GM12878 (cell line): ENCODE measurements at regions not wholly inside any gene's neighbourhood (a gene's known extent, or its start where the extent isn't known, plus 50 kb on each side); places are given as distances from the start of the nearest gene placed in this dataset.

Experiments used
- ATAC-seq: fragments of 200-7000 bp; cut with Tn5 transposase; 3 replicates; pipeline ENCODE4 v1.9.1; 2020; ENCODE audit warnings: mild to moderate bottlenecking, moderate library complexity
- BruUV-seq: library from RNA; stranded (reverse); fragments of 400-500 nt; replicated peaks from 2 replicates; lab custom pipeline; 2021; lab: Mats Ljungman, UMichigan
- CTCF ChIA-PET: fragments of 300-600 bp; sonication (Branson Sonifier 250); formaldehyde crosslinking; extraction: SDS; loops from one replicate; lab custom pipeline; 2021; ENCODE audit warnings: inconsistent platforms; lab: Yijun Ruan, JAX
- POLR2A ChIA-PET: fragments of 350-600 bp; formaldehyde crosslinking; extraction: SDS; loops from one replicate; lab custom pipeline; 2021; ENCODE audit warnings: inconsistent platforms; lab: Charles Lee
- RAD21 ChIA-PET: fragments of 300-600 bp; sonication (Branson Sonifier 250); formaldehyde crosslinking; loops from one replicate; lab custom pipeline; 2023; ENCODE audit warnings: antibody characterized with exemption; ENCODE audit not compliant: unreplicated experiment; lab: Charles Lee
- SMC1A ChIA-PET: fragments of 300-600 bp; sonication (Branson Sonifier 250); formaldehyde crosslinking; loops from one replicate; lab custom pipeline; 2023; ENCODE audit not compliant: unreplicated experiment, uncharacterized antibody; lab: Charles Lee
- DNase-seq: peaks from one replicate; pipeline ENCODE4 v3.0.0-alpha.2; 2011; ENCODE audit warnings: low read depth, low spot score
- FAIRE-seq: peaks from 3 replicates; lab custom pipeline; 2011; peaks lifted over from hg19 to GRCh38; lab: Jason Lieb, UNC
- H2AFZ ChIP-seq: 2 replicates; pipeline ENCODE4 v1.6.0; 2011; ENCODE audit warnings: low read depth, low read length, control low read depth; ENCODE audit not compliant: control insufficient read depth
- H3K27ac ChIP-seq: 2 replicates; pipeline ENCODE4 v1.5.1; 2011; ENCODE audit warnings: control low read depth; ENCODE audit not compliant: control insufficient read depth, insufficient read depth
- H3K27me3 ChIP-seq, 2 experiments: replicated peaks in 1 of 2; 2 replicates each; pipeline versions ENCODE4 v1.6.0 to v1.6.1; 2011; ENCODE audit warnings: low read length in 1 of 2; ENCODE audit not compliant: control insufficient read depth in 2 of 2, insufficient read depth in 2 of 2
- H3K36me3 ChIP-seq, 2 experiments: 2 replicates each; pipeline ENCODE4 v1.5.1; 2011; ENCODE audit warnings: low read length in 1 of 2; ENCODE audit not compliant: control insufficient read depth in 2 of 2, insufficient read depth in 2 of 2
- H3K4me1 ChIP-seq: 2 replicates; pipeline ENCODE4 v1.6.1; 2011; ENCODE audit warnings: mild to moderate bottlenecking, low read length, moderate library complexity, mixed read lengths; ENCODE audit not compliant: control insufficient read depth, insufficient read depth
- H3K4me2 ChIP-seq: 2 replicates; pipeline ENCODE4 v1.6.0; 2011; ENCODE audit warnings: control low read depth; ENCODE audit not compliant: control insufficient read depth, insufficient read depth
- H3K4me3 ChIP-seq: fragments of 200-600 bp; sonication (generic); 2 replicates; pipeline ENCODE4 v1.5.1; 2016
- H3K79me2 ChIP-seq: 2 replicates; pipeline ENCODE4 v1.6.0; 2011; ENCODE audit warnings: low read length; ENCODE audit not compliant: control insufficient read depth, insufficient read depth
- H3K9ac ChIP-seq: 2 replicates; pipeline ENCODE4 v1.8.0; 2011; ENCODE audit warnings: low read length, control low read depth, mixed read lengths; ENCODE audit not compliant: control insufficient read depth, insufficient read depth
- H3K9me3 ChIP-seq: replicated peaks from 3 replicates; pipeline ENCODE4 v1.5.1; 2011; ENCODE audit warnings: mild to moderate bottlenecking, low read length; ENCODE audit not compliant: control insufficient read depth, insufficient read depth
- H4K20me1 ChIP-seq: 2 replicates; pipeline ENCODE4 v1.6.0; 2011; ENCODE audit not compliant: control insufficient read depth, insufficient read depth
- ELK1 ChIP-seq: IDR thresholded peaks from 2 replicates; pipeline ENCODE4 v1.6.1; 2012; ENCODE audit warnings: low read depth, low read length, improper control_type of control experiment
- SIN3A ChIP-seq: IDR thresholded peaks from 2 replicates; pipeline ENCODE4 v1.6.1; 2012; ENCODE audit warnings: low read depth, low read length, improper control_type of control experiment
- SREBF2 ChIP-seq: IDR thresholded peaks from 2 replicates; pipeline ENCODE4 v1.6.1; 2012; ENCODE audit warnings: mild to moderate bottlenecking, low read length
- ZBTB4 ChIP-seq: fragments of 450-650 bp; formaldehyde crosslinking; IDR thresholded peaks from 2 replicates; pipeline ENCODE4 v1.4.0; 2022; ENCODE audit warnings: mild to moderate bottlenecking, moderate library complexity
- WGBS: methylation state at CpG from one replicate; pipeline ENCODE4 v1.1.6; 2016; ENCODE audit warnings: low lambda C conversion rate; ENCODE audit not compliant: insufficient replicate concordance, insufficient coverage; ENCODE audit errors: missing lambda C conversion rate; 5-methylcytosine and 5-hydroxymethylcytosine counted together
- in situ Hi-C: fragments of 300-500 bp; cut with MboI; formaldehyde crosslinking; loops from 9 replicates; pipeline ENCODE4 v1.14.3; 2018; ENCODE audit warnings: mixed read lengths
- intact Hi-C: fragments of 100-400 bp; cut with micrococcal nuclease; formaldehyde crosslinking; loops from one replicate; pipeline ENCODE4 v1.14.2; 2022; ENCODE audit not compliant: unreplicated experiment
- TF ChIP-seq, protein P1 (sequence below): fragments of 450-650 bp; IDR thresholded peaks from 2 replicates; pipeline ENCODE4 v1.6.1; 2017; ENCODE audit warnings: antibody characterized with exemption, mild to moderate bottlenecking, moderate library complexity
- TF ChIP-seq, protein P2 (sequence below): IDR thresholded peaks from 2 replicates; pipeline ENCODE4 v1.6.1; 2011; ENCODE audit warnings: low read depth, mild to moderate bottlenecking, low read length, moderate library complexity, borderline replicate concordance; ENCODE audit errors: extremely low read depth

DNA sequence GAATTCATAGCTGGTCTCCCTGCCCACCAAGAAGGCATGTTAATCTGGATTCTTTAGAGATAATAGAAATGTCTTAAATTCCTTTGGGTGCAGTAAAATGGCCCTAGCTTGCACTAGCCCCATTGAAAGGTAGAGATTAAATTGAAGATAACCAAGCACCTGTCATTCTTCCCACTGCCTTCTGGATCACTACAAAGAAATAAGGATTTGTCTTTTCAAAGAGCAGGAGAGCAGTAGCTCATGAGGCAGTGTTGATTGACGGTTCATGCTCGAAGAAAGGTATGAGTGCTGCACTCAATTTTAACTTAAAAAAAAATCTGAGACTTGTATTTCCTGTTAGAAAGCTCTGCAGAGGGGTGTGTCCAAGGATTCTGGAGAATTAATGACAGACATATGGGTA lies 74.9 kb upstream of the F3 start:
- DNase-seq (no peak), ATAC-seq (no peak), FAIRE-seq (no peak)
- H3K4me1 ChIP-seq, result no peaks in the 10 kb centered on the region
- no peak overlapping the region for H3K9ac ChIP-seq
- BruUV-seq, result no TSS peak
- no peak overlapping the region for H3K4me2 ChIP-seq
- no peak overlapping the region for H2AFZ ChIP-seq
- ChIA-PET SMC1A (no interaction called here), CTCF (no interaction called here), POLR2A (no interaction called here), RAD21 (no interaction called here)
- H3K79me2 ChIP-seq, result no peaks in the 10 kb centered on the region
- H4K20me1 ChIP-seq, result no peaks in the 10 kb centered on the region
- H3K27me3 ChIP-seq, result no peaks in the 10 kb centered on the region
- in situ Hi-C loops, result no loop called here
- WGBS, result 92% methylated on average over 2 of the region's 2 CpGs
- H3K9me3 ChIP-seq, result no peaks in the 10 kb centered on the region; the same call in 2 of the 3 replicates
- no peak overlapping the region for H3K4me3 ChIP-seq
- TF ChIP-seq SIN3A (no peak), SREBF2 (no peak), ZBTB4 (CRISPR knock-in tag) (no peak), ELK1 (no peak)
- TF ChIP-seq, protein P1, sequence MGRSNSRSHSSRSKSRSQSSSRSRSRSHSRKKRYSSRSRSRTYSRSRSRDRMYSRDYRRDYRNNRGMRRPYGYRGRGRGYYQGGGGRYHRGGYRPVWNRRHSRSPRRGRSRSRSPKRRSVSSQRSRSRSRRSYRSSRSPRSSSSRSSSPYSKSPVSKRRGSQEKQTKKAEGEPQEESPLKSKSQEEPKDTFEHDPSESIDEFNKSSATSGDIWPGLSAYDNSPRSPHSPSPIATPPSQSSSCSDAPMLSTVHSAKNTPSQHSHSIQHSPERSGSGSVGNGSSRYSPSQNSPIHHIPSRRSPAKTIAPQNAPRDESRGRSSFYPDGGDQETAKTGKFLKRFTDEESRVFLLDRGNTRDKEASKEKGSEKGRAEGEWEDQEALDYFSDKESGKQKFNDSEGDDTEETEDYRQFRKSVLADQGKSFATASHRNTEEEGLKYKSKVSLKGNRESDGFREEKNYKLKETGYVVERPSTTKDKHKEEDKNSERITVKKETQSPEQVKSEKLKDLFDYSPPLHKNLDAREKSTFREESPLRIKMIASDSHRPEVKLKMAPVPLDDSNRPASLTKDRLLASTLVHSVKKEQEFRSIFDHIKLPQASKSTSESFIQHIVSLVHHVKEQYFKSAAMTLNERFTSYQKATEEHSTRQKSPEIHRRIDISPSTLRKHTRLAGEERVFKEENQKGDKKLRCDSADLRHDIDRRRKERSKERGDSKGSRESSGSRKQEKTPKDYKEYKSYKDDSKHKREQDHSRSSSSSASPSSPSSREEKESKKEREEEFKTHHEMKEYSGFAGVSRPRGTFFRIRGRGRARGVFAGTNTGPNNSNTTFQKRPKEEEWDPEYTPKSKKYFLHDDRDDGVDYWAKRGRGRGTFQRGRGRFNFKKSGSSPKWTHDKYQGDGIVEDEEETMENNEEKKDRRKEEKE, result no peak
- TF ChIP-seq, protein P2, sequence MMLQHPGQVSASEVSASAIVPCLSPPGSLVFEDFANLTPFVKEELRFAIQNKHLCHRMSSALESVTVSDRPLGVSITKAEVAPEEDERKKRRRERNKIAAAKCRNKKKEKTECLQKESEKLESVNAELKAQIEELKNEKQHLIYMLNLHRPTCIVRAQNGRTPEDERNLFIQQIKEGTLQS, result no peak
- H3K36me3 ChIP-seq, result no peaks in the 10 kb centered on the region
- intact Hi-C loops, result no loop called here
- H3K27ac ChIP-seq, result no peak overlapping the region
